ENCODE measurements at regions not wholly inside any gene's neighbourhood (a gene's known extent, or its start where the extent isn't known, plus 50 kb on each side); places are given as distances from the start of the nearest gene placed in this dataset.

GRCh38 chrX:87890437-87890836 is 372.8 kb downstream of the KLHL4 start:
- Mint-ChIP-seq H3K4me1 (no peaks in the 10 kb centered on the region), H3K9me3 (ENCODE audit: insufficient read depth) (no peaks in the 10 kb centered on the region), H3K27ac (no peak overlapping the region), H3K27me3 (no peaks in the 10 kb centered on the region), H3K4me3 (no peak overlapping the region)
- no peak overlapping the region for H3K4me2 ChIP-seq (replicated peaks; ENCODE audit: low read depth, low read length, poor library complexity, severe bottlenecking)
- no peak overlapping the region for H3K9ac ChIP-seq (ENCODE audit: low read length)
- H2AFZ ChIP-seq (ENCODE audit: insufficient read depth, low read depth, low read length, poor library complexity, severe bottlenecking): no peak overlapping the region
- H3K4me1 ChIP-seq (ENCODE audit: control insufficient read depth in 2 of 2, insufficient read depth in 2 of 2, low read length in 2 of 2): no peaks in the 10 kb centered on the region
- ChIA-PET POLR2A (no interaction called here), CTCF (no interaction called here)
- H3K36me3 ChIP-seq (replicated peaks in 1 of 2; ENCODE audit: control extremely low read depth in 1 of 2, control insufficient read depth in 1 of 2, extremely low read depth in 1 of 2, insufficient read depth in 2 of 2, low read length in 1 of 2): no peaks in the 10 kb centered on the region
- intact Hi-C loops (cut with micrococcal nuclease): no loop called here
- ATAC-seq (ENCODE audit: low read depth) (no peak), DNase-seq (no peak)
- no peak overlapping the region for H3K27ac ChIP-seq (ENCODE audit: low read length in 2 of 2)
- no peaks in the 10 kb centered on the region for H3K27me3 ChIP-seq (replicated peaks in 1 of 4; ENCODE audit: control extremely low read depth in 1 of 4, control insufficient read depth in 3 of 4, insufficient read depth in 4 of 4, low read length in 3 of 4)
- TF ChIP-seq CTCF (IDR thresholded peaks at IDR 0.05) (no peak), EZH2 (IDR thresholded peaks at IDR 0.05; ENCODE audit: borderline replicate concordance, insufficient read depth, low read depth, low read length, poor library complexity, severe bottlenecking) (no peak)
- H3K4me3 ChIP-seq (ENCODE audit: control extremely low read depth in 1 of 5, extremely low read depth in 1 of 5, insufficient read depth in 1 of 5, low read depth in 2 of 5, low read length in 4 of 5): no peak overlapping the region
- no peaks in the 10 kb centered on the region for H3K79me2 ChIP-seq (ENCODE audit: control insufficient read depth, insufficient read depth, low read length)
- no peaks in the 10 kb centered on the region for H3K9me3 ChIP-seq (ENCODE audit: control extremely low read depth in 1 of 3, control insufficient read depth in 2 of 3, insufficient read depth in 1 of 3, low read length in 2 of 3)
- no peaks in the 10 kb centered on the region for H4K20me1 ChIP-seq (ENCODE audit: control insufficient read depth, insufficient read depth, low read length, poor library complexity, severe bottlenecking)

DNA sequence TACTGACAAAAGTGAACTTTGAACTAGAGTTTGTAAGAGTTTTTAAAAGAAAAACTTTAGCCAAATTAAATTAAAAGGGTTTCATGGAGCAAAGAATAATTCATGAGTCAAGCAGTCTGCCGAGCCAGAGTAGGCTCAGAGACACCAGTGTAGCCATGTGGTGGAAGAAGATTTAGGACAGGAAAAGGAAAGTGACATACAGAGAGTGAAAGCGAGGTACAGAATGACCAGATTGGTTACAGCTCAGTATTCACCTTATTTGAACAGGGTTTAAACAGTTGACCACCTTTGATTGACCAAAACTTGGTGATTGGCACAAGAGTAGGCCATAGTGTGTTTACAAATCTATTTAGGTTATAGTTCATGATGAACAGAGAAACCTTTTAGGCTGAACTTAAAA is 377.8 kb downstream of the KLHL4 start:
- no CpG with 5 or more reads among the region's 2 CpGs for WGBS (ENCODE audit: insufficient coverage)
- H3K27ac ChIP-seq (ENCODE audit: low read length in 2 of 2): no peak overlapping the region
- no peaks in the 10 kb centered on the region for H3K27me3 Mint-ChIP-seq
- no peak overlapping the region for H3K4me3 Mint-ChIP-seq
- H3K4me1 Mint-ChIP-seq: no peaks in the 10 kb centered on the region
- H3K4me3 ChIP-seq (ENCODE audit: control extremely low read depth in 1 of 5, extremely low read depth in 1 of 5, insufficient read depth in 1 of 5, low read depth in 2 of 5, low read length in 4 of 5): no peak overlapping the region
- H3K9ac ChIP-seq (ENCODE audit: low read length): no peak overlapping the region
- H3K4me1 ChIP-seq (ENCODE audit: control insufficient read depth in 2 of 2, insufficient read depth in 2 of 2, low read length in 2 of 2): no peaks in the 10 kb centered on the region
- intact Hi-C loops (cut with micrococcal nuclease): no loop called here
- no peaks in the 10 kb centered on the region for H3K9me3 Mint-ChIP-seq (ENCODE audit: insufficient read depth)
- no peaks in the 10 kb centered on the region for H4K20me1 ChIP-seq (ENCODE audit: control insufficient read depth, insufficient read depth, low read length, poor library complexity, severe bottlenecking)
- H3K79me2 ChIP-seq (ENCODE audit: control insufficient read depth, insufficient read depth, low read length): no peaks in the 10 kb centered on the region
- ATAC-seq (ENCODE audit: low read depth) (no peak), DNase-seq (no peak)
- no peaks in the 10 kb centered on the region for H3K9me3 ChIP-seq (ENCODE audit: control extremely low read depth in 1 of 3, control insufficient read depth in 2 of 3, insufficient read depth in 1 of 3, low read length in 2 of 3)
- no peak overlapping the region for H3K27ac Mint-ChIP-seq
- CTCF ChIA-PET: no interaction called here
- no peaks in the 10 kb centered on the region for H3K27me3 ChIP-seq (replicated peaks in 1 of 4; ENCODE audit: control extremely low read depth in 1 of 4, control insufficient read depth in 3 of 4, insufficient read depth in 4 of 4, low read length in 3 of 4)
- no peaks in the 10 kb centered on the region for H3K36me3 ChIP-seq (replicated peaks in 1 of 2; ENCODE audit: control extremely low read depth in 1 of 2, control insufficient read depth in 1 of 2, extremely low read depth in 1 of 2, insufficient read depth in 2 of 2, low read length in 1 of 2)
- H2AFZ ChIP-seq (ENCODE audit: insufficient read depth, low read depth, low read length, poor library complexity, severe bottlenecking): no peak overlapping the region
- H3K4me2 ChIP-seq (replicated peaks; ENCODE audit: low read depth, low read length, poor library complexity, severe bottlenecking): no peak overlapping the region
- TF ChIP-seq CTCF (IDR thresholded peaks at IDR 0.05) (no peak), EZH2 (IDR thresholded peaks at IDR 0.05; ENCODE audit: borderline replicate concordance, insufficient read depth, low read depth, low read length, poor library complexity, severe bottlenecking) (no peak)
- POLR2A ChIA-PET: no interaction called here
